Endothelial cell of umbilical vein (primary cell): ENCODE measurements at regions not wholly inside any gene's neighbourhood (a gene's known extent, or its start where the extent isn't known, plus 50 kb on each side); places are given as distances from the start of the nearest gene placed in this dataset.

Experiments used
- BruUV-seq: library from RNA; stranded (reverse); fragments of 400-500 nt; replicated peaks from 2 replicates; lab custom pipeline; 2021; lab: Mats Ljungman, UMichigan
- CTCF ChIA-PET: fragments of 300-600, 350-600 bp; sonication (Branson Sonifier 250); formaldehyde crosslinking; loops from one replicate; lab custom pipeline; 2021; ENCODE audit warnings: antibody characterized with exemption, inconsistent platforms; lab: Charles Lee
- POLR2A ChIA-PET: fragments of 300-600, 350-600 bp; sonication (Branson Sonifier 250); formaldehyde crosslinking; loops from one replicate; lab custom pipeline; 2021; ENCODE audit warnings: antibody characterized with exemption, inconsistent platforms; lab: Charles Lee
- DNase-seq: peaks from one replicate; pipeline ENCODE4 v3.0.0-alpha.2; 2011; ENCODE audit warnings: low read depth, low spot score
- FAIRE-seq: peaks from 2 replicates; lab custom pipeline; 2011; peaks lifted over from hg19 to GRCh38; lab: Jason Lieb, UNC
- H2AFZ ChIP-seq: 2 replicates; pipeline ENCODE4 v1.6.0; 2012; ENCODE audit warnings: low read depth, low read length, control low read depth, inconsistent platforms
- H3K27ac ChIP-seq: 2 replicates; pipeline ENCODE4 v1.5.1; 2011; ENCODE audit warnings: low read depth, mild to moderate bottlenecking, control low read depth, low read length, moderate library complexity; ENCODE audit not compliant: insufficient read depth
- H3K27me3 ChIP-seq, 2 experiments: 2 replicates each; pipeline versions ENCODE4 v1.6.0 to v1.6.1; 2011; ENCODE audit warnings: low read length in 2 of 2, mixed read lengths in 1 of 2; ENCODE audit not compliant: control insufficient read depth in 2 of 2, insufficient read depth in 2 of 2
- H3K36me3 ChIP-seq, 2 experiments: 2 replicates in 1 of 2; 3 replicates in 1 of 2; pipeline ENCODE4 v1.5.1; 2011; ENCODE audit warnings: low read length in 2 of 2, mild to moderate bottlenecking in 1 of 2, moderate library complexity in 1 of 2; ENCODE audit not compliant: control insufficient read depth in 2 of 2, insufficient read depth in 2 of 2; ENCODE audit errors: extremely low read depth in 1 of 2
- H3K4me1 ChIP-seq: 3 replicates; pipeline ENCODE4 v1.5.1; 2011; ENCODE audit warnings: mild to moderate bottlenecking, low read length; ENCODE audit not compliant: control insufficient read depth, insufficient read depth; ENCODE audit errors: extremely low read depth
- H3K4me2 ChIP-seq: 2 replicates; pipeline ENCODE4 v1.6.1; 2011; ENCODE audit warnings: low read length, control low read depth, mixed read lengths; ENCODE audit not compliant: insufficient read depth
- H3K4me3 ChIP-seq, 3 experiments: fragments of 200-600 bp in 1 of 3; sonication (generic), shearing (Covaris generic) in 1 of 3; replicated peaks in 1 of 3; 2 replicates each; pipeline ENCODE4 v1.5.1; 2011 to 2016; ENCODE audit warnings: control low read depth in 3 of 3, low read length in 3 of 3, mild to moderate bottlenecking in 2 of 3, inconsistent platforms in 1 of 3, low read depth in 1 of 3, moderate library complexity in 1 of 3; ENCODE audit not compliant: insufficient read depth in 1 of 3
- H3K79me2 ChIP-seq: 2 replicates; pipeline ENCODE4 v1.6.0; 2012; ENCODE audit warnings: low read length, inconsistent platforms; ENCODE audit not compliant: control insufficient read depth, insufficient read depth
- H3K9ac ChIP-seq: replicated peaks from 2 replicates; pipeline ENCODE3; 2011; ENCODE audit warnings: low read length, control low read depth; ENCODE audit not compliant: insufficient read depth; ENCODE audit errors: extremely low read depth
- H3K9me1 ChIP-seq: replicated peaks from 3 replicates; pipeline ENCODE4 v1.6.0; 2011; ENCODE audit warnings: mild to moderate bottlenecking, low read length; ENCODE audit not compliant: control insufficient read depth, insufficient read depth; ENCODE audit errors: extremely low read depth
- H3K9me3 ChIP-seq: replicated peaks from 2 replicates; pipeline ENCODE4 v1.5.1; 2012; ENCODE audit warnings: low read length, inconsistent platforms; ENCODE audit not compliant: control insufficient read depth, insufficient read depth
- H4K20me1 ChIP-seq: replicated peaks from 2 replicates; pipeline ENCODE3; 2011; ENCODE audit warnings: mild to moderate bottlenecking, low read length; ENCODE audit not compliant: control insufficient read depth, insufficient read depth; ENCODE audit errors: extremely low read depth
- CTCF ChIP-seq, 2 donors: IDR thresholded peaks; 1 replicate in 1 of 2; 2 replicates in 1 of 2; pipeline ENCODE4 v1.5.1; 2011; ENCODE audit warnings: low read length in 2 of 2, mild to moderate bottlenecking in 2 of 2, moderate library complexity in 2 of 2, control low read depth in 1 of 2, inconsistent platforms in 1 of 2, low read depth in 1 of 2; ENCODE audit not compliant: insufficient read depth in 1 of 2; ENCODE audit errors: extremely low read depth in 1 of 2
- EZH2 ChIP-seq: IDR thresholded peaks from 2 replicates; pipeline ENCODE4 v1.6.1; 2012; ENCODE audit warnings: borderline replicate concordance, low read depth, mild to moderate bottlenecking, moderate library complexity, low read length, inconsistent platforms; ENCODE audit not compliant: severe bottlenecking
- FOS ChIP-seq: IDR thresholded peaks from 2 replicates; pipeline ENCODE4 v1.6.1; 2011; ENCODE audit warnings: mild to moderate bottlenecking, low read length, moderate library complexity, borderline replicate concordance; ENCODE audit not compliant: insufficient read depth
- GATA2 ChIP-seq: IDR thresholded peaks from 2 replicates; pipeline ENCODE4 v1.7.0; 2011; ENCODE audit warnings: low read depth, mild to moderate bottlenecking, moderate library complexity, mixed read lengths, low read length; ENCODE audit not compliant: insufficient read length, insufficient read depth
- JUN ChIP-seq: IDR thresholded peaks from 2 replicates; pipeline ENCODE4 v1.6.1; 2011; ENCODE audit warnings: borderline replicate concordance, low read depth; ENCODE audit not compliant: insufficient read length, insufficient read depth
- MAX ChIP-seq: IDR thresholded peaks from 2 replicates; pipeline ENCODE4 v1.6.1; 2011; ENCODE audit not compliant: insufficient read depth, insufficient read length
- MYC ChIP-seq: IDR thresholded peaks from one replicate; pipeline ENCODE4 v1.6.1; 2011; ENCODE audit warnings: mild to moderate bottlenecking, low read depth, low read length
- POLR2A ChIP-seq: IDR thresholded peaks from 2 replicates; pipeline ENCODE4 v1.6.1; 2012; ENCODE audit warnings: low read depth, mild to moderate bottlenecking, control low read depth, low read length
- POLR2AphosphoS5 ChIP-seq: IDR thresholded peaks from 2 replicates; pipeline ENCODE4 v1.6.1; 2012; ENCODE audit warnings: low read depth, mild to moderate bottlenecking, control low read depth, low read length, moderate library complexity; ENCODE audit not compliant: insufficient read depth
- dilution Hi-C: fragments of 300-500 bp; cut with MboI; formaldehyde crosslinking; loops from one replicate; pipeline ENCODE4 v1.15.0; 2019; ENCODE audit warnings: low sequenced_read_pairs; ENCODE audit not compliant: extremely low pct_ligation_motif_present
- intact Hi-C: fragments of 100-400 bp; cut with micrococcal nuclease; formaldehyde crosslinking; loops from one replicate; pipeline ENCODE4 v1.10.0; 2022

GRCh38 chr1:162997499-162998285, 71.5 kb upstream of the RGS4 start:
- Histone ChIP-seq H3K9ac (no peak overlapping the region), H4K20me1 (no peaks in the 10 kb centered on the region), H3K27me3 (no peaks in the 10 kb centered on the region), H3K4me3 (no peak overlapping the region), H3K4me2 (no peak overlapping the region), H3K27ac (no peak overlapping the region), H3K36me3 (no peaks in the 10 kb centered on the region), H3K79me2 (no peaks in the 10 kb centered on the region), H3K9me1 (no peaks in the 10 kb centered on the region), H3K9me3 (no peaks in the 10 kb centered on the region), H2AFZ (no peak overlapping the region), H3K4me1 (no peaks in the 10 kb centered on the region)
- no TSS peak for BruUV-seq
- TF ChIP-seq MAX (no peak), EZH2 (no peak), MYC (no peak), GATA2 (no peak), JUN (no peak), POLR2AphosphoS5 (no peak), CTCF (IDR thresholded peaks at IDR 0.05; ENCODE audit: extremely low read depth in 1 of 2, insufficient read depth in 1 of 2, low read depth in 1 of 2, low read length in 2 of 2) (no peak), FOS (no peak), POLR2A (no peak)
- intact Hi-C loops (no loop called here), dilution Hi-C loops (no loop called here)
- no peak for FAIRE-seq
- ChIA-PET POLR2A (no interaction called here), CTCF (no interaction called here)
- DNase-seq, result no peak
